ENCODE measurements at regions not wholly inside any gene's neighbourhood (a gene's known extent, or its start where the extent isn't known, plus 50 kb on each side); places are given as distances from the start of the nearest gene placed in this dataset.

GRCh38 chr13:106688940-106689339 lies 121.0 kb upstream of the ARGLU1 start:
- TF ChIP-seq CTCF (IDR thresholded peaks at IDR 0.05) (no peak), POLR2A (IDR thresholded peaks at IDR 0.05) (no peak), POLR2AphosphoS5 (IDR thresholded peaks at IDR 0.05) (no peak), EP300 (IDR thresholded peaks at IDR 0.05) (no peak)
